ENCODE measurements at regions not wholly inside any gene's neighbourhood (a gene's known extent, or its start where the extent isn't known, plus 50 kb on each side); places are given as distances from the start of the nearest gene placed in this dataset.

- TF ChIP-seq POLR2A (IDR thresholded peaks at IDR 0.05; ENCODE audit: low read depth, low read length) (no peak), MAX (IDR thresholded peaks at IDR 0.05; ENCODE audit: insufficient read depth, insufficient read length) (no peak), POLR2AphosphoS5 (IDR thresholded peaks at IDR 0.05; ENCODE audit: insufficient read depth, low read depth, low read length) (no peak), EZH2 (IDR thresholded peaks at IDR 0.05; ENCODE audit: borderline replicate concordance, low read depth, low read length, severe bottlenecking) (no peak), JUN (IDR thresholded peaks at IDR 0.05; ENCODE audit: borderline replicate concordance, insufficient read depth, insufficient read length, low read depth) (no peak), MYC (IDR thresholded peaks at IDR 0.05; ENCODE audit: low read depth, low read length) (no peak), GATA2 (IDR thresholded peaks at IDR 0.05; ENCODE audit: insufficient read depth, insufficient read length, low read depth, low read length) (no peak)
- TF ChIP-seq, protein P1, sequence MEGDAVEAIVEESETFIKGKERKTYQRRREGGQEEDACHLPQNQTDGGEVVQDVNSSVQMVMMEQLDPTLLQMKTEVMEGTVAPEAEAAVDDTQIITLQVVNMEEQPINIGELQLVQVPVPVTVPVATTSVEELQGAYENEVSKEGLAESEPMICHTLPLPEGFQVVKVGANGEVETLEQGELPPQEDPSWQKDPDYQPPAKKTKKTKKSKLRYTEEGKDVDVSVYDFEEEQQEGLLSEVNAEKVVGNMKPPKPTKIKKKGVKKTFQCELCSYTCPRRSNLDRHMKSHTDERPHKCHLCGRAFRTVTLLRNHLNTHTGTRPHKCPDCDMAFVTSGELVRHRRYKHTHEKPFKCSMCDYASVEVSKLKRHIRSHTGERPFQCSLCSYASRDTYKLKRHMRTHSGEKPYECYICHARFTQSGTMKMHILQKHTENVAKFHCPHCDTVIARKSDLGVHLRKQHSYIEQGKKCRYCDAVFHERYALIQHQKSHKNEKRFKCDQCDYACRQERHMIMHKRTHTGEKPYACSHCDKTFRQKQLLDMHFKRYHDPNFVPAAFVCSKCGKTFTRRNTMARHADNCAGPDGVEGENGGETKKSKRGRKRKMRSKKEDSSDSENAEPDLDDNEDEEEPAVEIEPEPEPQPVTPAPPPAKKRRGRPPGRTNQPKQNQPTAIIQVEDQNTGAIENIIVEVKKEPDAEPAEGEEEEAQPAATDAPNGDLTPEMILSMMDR (IDR thresholded peaks at IDR 0.05; ENCODE audit: extremely low read depth in 1 of 2, insufficient read depth in 1 of 2, low read depth in 1 of 2, low read length in 2 of 2): no peak
Observed at GRCh38 chr14:87690076-87690613, 302.8 kb downstream of the GALC start.
